CD4-positive, alpha-beta memory T cell (primary cell): ENCODE measurements at regions not wholly inside any gene's neighbourhood (a gene's known extent, or its start where the extent isn't known, plus 50 kb on each side); places are given as distances from the start of the nearest gene placed in this dataset.
A peak's percentile ranks its signal among the peaks of the same experiment; 100 is the strongest.

Experiments used
- CTCF ChIA-PET: fragments of 350-600 bp; sonication (Branson Sonifier 250); formaldehyde crosslinking; loops from one replicate; lab custom pipeline; 2021; ENCODE audit warnings: inconsistent platforms; ENCODE audit not compliant: partially characterized antibody; lab: Charles Lee
- POLR2A ChIA-PET: fragments of 350-600 bp; sonication (Branson Sonifier 250); formaldehyde crosslinking; loops from one replicate; lab custom pipeline; 2021; ENCODE audit not compliant: partially characterized antibody; lab: Charles Lee
- DNase-seq, 5 donors: peaks; one replicate each; pipeline versions ENCODE4 v3.0.0 to v3.0.0-alpha.2; 2020 to 2022; ENCODE audit warnings: mixed read lengths in 1 of 5
- H3K27ac ChIP-seq: one replicate; pipeline ENCODE4 v1.7.0; 2013; ENCODE audit warnings: low read depth, low read length
- H3K27me3 ChIP-seq: 2 replicates; pipeline ENCODE4 v1.7.0; 2013; ENCODE audit warnings: mild to moderate bottlenecking, low read length, moderate library complexity; ENCODE audit not compliant: insufficient read depth
- H3K36me3 ChIP-seq: 2 replicates; pipeline ENCODE4 v1.7.0; 2013; ENCODE audit warnings: mild to moderate bottlenecking, low read length, moderate library complexity; ENCODE audit not compliant: insufficient read depth
- H3K4me1 ChIP-seq: 2 replicates; pipeline ENCODE4 v1.7.0; 2013; ENCODE audit warnings: mild to moderate bottlenecking, low read length, moderate library complexity; ENCODE audit not compliant: insufficient read depth
- H3K4me3 ChIP-seq, 2 donors: one replicate each; pipeline ENCODE4 v1.7.0; 2013; ENCODE audit warnings: low read length in 2 of 2, mild to moderate bottlenecking in 1 of 2
- H3K9me3 ChIP-seq, 2 donors: one replicate each; pipeline ENCODE4 v1.7.0; 2013; ENCODE audit warnings: low read length in 2 of 2, control low read depth in 1 of 2; ENCODE audit not compliant: control insufficient read depth in 1 of 2
- H3K27ac Mint-ChIP-seq, 7 donors: one replicate each; pipeline ENCODE4 v1.8.0; 2020 to 2021; ENCODE audit warnings: mixed read lengths in 7 of 7, mild to moderate bottlenecking in 6 of 7, inconsistent platforms in 3 of 7, moderate library complexity in 3 of 7
- H3K27me3 Mint-ChIP-seq, 2 donors: one replicate each; pipeline ENCODE4 v1.8.0; 2020 to 2021; ENCODE audit warnings: mixed read lengths in 2 of 2
- H3K36me3 Mint-ChIP-seq, 2 donors: one replicate each; pipeline ENCODE4 v1.8.0; 2020 to 2021; ENCODE audit warnings: mixed read lengths in 2 of 2, inconsistent platforms in 1 of 2, mild to moderate bottlenecking in 1 of 2
- H3K4me1 Mint-ChIP-seq, 4 donors: one replicate each; pipeline ENCODE4 v1.8.0; 2020 to 2021; ENCODE audit warnings: mixed read lengths in 4 of 4, mild to moderate bottlenecking in 1 of 4
- H3K4me3 Mint-ChIP-seq, 8 donors: one replicate each; pipeline ENCODE4 v1.8.0; 2020 to 2021; ENCODE audit warnings: mixed read lengths in 8 of 8, mild to moderate bottlenecking in 7 of 8, moderate library complexity in 6 of 8, inconsistent platforms in 3 of 8
- H3K9me3 Mint-ChIP-seq, 8 donors: one replicate each; pipeline ENCODE4 v1.8.0; 2020 to 2021; ENCODE audit warnings: mixed read lengths in 8 of 8, mild to moderate bottlenecking in 5 of 8, inconsistent platforms in 3 of 8, moderate library complexity in 1 of 8
- intact Hi-C: fragments of 100-400 bp; cut with micrococcal nuclease; formaldehyde crosslinking; loops from one replicate; pipeline ENCODE4 v1.15.1; 2023

DNA sequence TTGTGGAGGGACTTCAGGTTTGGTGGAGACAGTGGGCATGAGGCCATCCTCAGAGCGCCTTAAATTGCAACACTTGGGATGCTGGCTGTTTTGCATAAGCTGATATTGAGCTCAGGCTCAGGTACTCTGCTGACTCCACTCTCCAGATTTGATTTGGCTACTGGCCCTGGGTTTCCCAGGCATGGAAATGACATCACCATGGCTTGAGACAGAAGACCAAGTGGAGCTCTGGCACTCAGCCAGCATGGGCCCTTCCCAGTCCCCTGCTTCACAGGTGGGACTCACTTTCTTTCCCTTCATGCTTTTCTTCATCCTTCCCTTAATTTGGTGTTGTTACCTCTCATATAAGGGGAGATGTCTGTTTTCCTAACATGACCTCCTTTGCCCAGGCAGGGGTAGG, 72.0 kb upstream of the IL12B start:
- DNase-seq, result no peak
- Histone ChIP-seq H3K9me3 (no peaks in the 10 kb centered on the region), H3K27ac (no peak overlapping the region), H3K27me3 (no peaks in the 10 kb centered on the region), H3K36me3 (no peaks in the 10 kb centered on the region), H3K4me3 (no peak overlapping the region), H3K4me1 (no peaks in the 10 kb centered on the region)
- peaks cover 0 to 5% of the 10 kb centered on the region in 2 donors for H3K36me3 Mint-ChIP-seq
- intact Hi-C loops, result no loop called here
- no peaks in the 10 kb centered on the region for H3K9me3 Mint-ChIP-seq
- no peak overlapping the region for H3K27ac Mint-ChIP-seq
- peaks cover 0 to 3% (median under 1%) of the 10 kb centered on the region in 4 donors for H3K4me1 Mint-ChIP-seq
- H3K27me3 Mint-ChIP-seq, result no peaks in the 10 kb centered on the region
- H3K4me3 Mint-ChIP-seq, result no peak overlapping the region
- ChIA-PET POLR2A (interaction anchor here (0.6 to 1.1 kb wide), 2 partner anchors 10 to 25 kb away, joined by 3 to 6 read pairs; no protein-coding TSS in a partner anchor), CTCF (interaction anchor here (1.5 to 1.7 kb wide), 2 partner anchors 8 to 10 kb away, joined by 4 to 5 read pairs; no protein-coding TSS in a partner anchor)

DNA sequence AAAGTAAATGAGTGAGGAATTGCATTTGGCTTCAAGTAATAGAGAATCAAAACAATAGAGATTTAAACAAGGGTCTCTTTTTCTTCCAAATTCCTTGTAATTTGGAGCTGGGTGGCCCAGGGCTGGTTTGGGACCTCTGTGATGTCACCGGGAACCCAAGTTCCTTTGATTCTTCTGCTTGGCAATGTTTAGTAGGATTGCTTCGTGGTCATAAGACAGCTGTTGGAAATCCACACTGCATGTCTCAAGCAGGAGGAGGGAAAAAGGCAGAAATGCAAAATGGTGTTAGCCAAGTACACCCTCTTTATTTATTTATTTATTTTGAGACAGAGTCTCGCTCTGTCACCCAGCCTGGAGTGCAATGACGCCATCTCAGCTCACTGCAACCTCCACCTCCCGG, 72.6 kb upstream of the IL12B start:
- Histone ChIP-seq H3K4me1 (no peaks in the 10 kb centered on the region), H3K36me3 (no peaks in the 10 kb centered on the region), H3K9me3 (no peaks in the 10 kb centered on the region), H3K27me3 (no peaks in the 10 kb centered on the region), H3K27ac (no peak overlapping the region), H3K4me3 (no peak overlapping the region)
- Mint-ChIP-seq H3K9me3 (no peaks in the 10 kb centered on the region), H3K27me3 (no peaks in the 10 kb centered on the region), H3K36me3 (peaks cover 0 to 5% of the 10 kb centered on the region in 2 donors), H3K4me1 (peaks cover 0 to 3% (median under 1%) of the 10 kb centered on the region in 4 donors), H3K4me3 (no peak overlapping the region), H3K27ac (no peak overlapping the region)
- POLR2A ChIA-PET, result interaction anchor here (1.1 kb wide), 1 partner anchor 10 kb away, joined by 6 read pairs; no protein-coding TSS in a partner anchor
- DNase-seq, result no peak
- CTCF ChIA-PET, result interaction anchor here (1.5 kb wide), 1 partner anchor 9 kb away, joined by 5 read pairs; no protein-coding TSS in a partner anchor
- intact Hi-C loops, result no loop called here

DNA sequence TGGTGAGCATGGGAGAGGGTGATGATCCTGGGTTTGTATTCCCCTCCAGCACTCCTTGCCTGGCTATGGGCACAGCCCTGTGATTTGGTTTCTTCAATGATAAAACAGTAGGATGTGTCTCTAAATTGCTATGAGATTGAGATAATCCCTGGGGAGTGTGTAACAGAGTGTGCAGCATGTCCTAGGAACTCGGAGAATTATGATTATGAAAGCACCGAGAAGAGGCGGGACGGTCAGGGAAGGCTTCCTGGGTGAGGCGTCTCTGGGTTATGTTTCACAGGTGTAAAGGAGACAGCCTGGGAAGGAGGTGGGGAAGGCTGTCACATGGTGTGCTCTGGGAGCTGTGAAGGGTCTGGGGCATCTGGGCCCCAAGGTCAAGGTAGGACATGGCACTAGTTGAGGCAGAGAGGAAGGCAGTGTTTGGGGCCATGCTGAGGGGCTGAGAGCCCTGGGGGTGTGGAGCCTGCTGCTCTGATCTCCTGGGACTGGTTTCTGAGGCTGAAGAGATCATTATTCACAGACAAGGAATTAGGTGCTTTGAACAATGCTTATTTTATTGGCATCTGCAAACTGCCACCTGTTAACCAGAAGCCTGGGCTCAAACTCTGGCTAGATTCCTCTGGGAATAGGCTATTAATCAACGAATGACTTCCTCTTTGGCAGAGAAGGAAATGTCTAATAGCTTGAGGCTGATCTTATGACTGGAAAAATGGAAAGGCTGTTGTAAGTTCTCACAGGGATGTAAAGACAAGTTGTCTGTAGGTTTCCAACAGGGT, 73.8 kb upstream of the IL12B start:
- no peaks in the 10 kb centered on the region for H3K36me3 ChIP-seq
- intact Hi-C loops, result no loop called here
- Mint-ChIP-seq H3K27ac (peak overlapping the region in 1 of 7 donors; percentile 52), H3K9me3 (no peaks in the 10 kb centered on the region), H3K4me1 (peaks cover 2 to 10% (median 5%) of the 10 kb centered on the region in 4 donors), H3K4me3 (peak overlapping the region in 1 of 8 donors; percentile 6), H3K36me3 (peaks cover 0 to under 1% of the 10 kb centered on the region in 2 donors), H3K27me3 (no peaks in the 10 kb centered on the region)
- no peak overlapping the region for H3K27ac ChIP-seq
- H3K27me3 ChIP-seq, result no peaks in the 10 kb centered on the region
- CTCF ChIA-PET, result no interaction called here
- peaks cover 5% of the 10 kb centered on the region for H3K4me1 ChIP-seq
- H3K4me3 ChIP-seq, result no peak overlapping the region
- no peaks in the 10 kb centered on the region for H3K9me3 ChIP-seq
- no peak for DNase-seq
- POLR2A ChIA-PET, result interaction anchor here (0.6 kb wide), 1 partner anchor 1792 kb away, joined by 3 read pairs; no protein-coding TSS in a partner anchor

DNA sequence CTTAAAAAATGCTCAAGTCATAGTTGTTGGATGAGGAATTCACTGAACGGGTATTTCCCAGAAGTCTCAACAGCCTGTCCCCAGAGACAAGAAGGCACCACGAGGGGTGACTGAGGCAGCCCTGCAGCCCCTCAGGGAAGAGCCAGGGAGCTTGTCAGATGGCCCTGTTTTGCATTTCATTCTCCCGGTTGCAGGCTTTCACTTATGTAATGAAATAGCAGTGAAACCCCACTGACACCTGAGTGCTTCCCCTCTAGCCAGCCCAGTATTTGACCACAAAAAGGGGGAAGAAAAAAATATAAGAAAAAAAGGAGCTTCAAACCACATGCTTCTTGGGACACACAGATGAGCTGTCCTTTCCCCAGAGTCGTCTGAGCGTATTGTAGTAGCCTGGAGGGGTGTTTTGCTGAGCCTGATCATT, 75.3 kb upstream of the IL12B start:
- no peaks in the 10 kb centered on the region for H3K36me3 ChIP-seq
- Mint-ChIP-seq H3K36me3 (no peaks in the 10 kb centered on the region), H3K4me3 (no peak overlapping the region), H3K4me1 (peaks cover 11 to 24% (median 16%) of the 10 kb centered on the region in 4 donors), H3K9me3 (no peaks in the 10 kb centered on the region), H3K27me3 (no peaks in the 10 kb centered on the region), H3K27ac (no peak overlapping the region)
- ChIA-PET POLR2A (no interaction called here), CTCF (no interaction called here)
- H3K27ac ChIP-seq, result no peak overlapping the region
- intact Hi-C loops, result no loop called here
- peaks cover 20% of the 10 kb centered on the region for H3K4me1 ChIP-seq
- H3K4me3 ChIP-seq, result no peak overlapping the region
- H3K27me3 ChIP-seq, result no peaks in the 10 kb centered on the region
- no peaks in the 10 kb centered on the region for H3K9me3 ChIP-seq
- DNase-seq, result no peak

DNA sequence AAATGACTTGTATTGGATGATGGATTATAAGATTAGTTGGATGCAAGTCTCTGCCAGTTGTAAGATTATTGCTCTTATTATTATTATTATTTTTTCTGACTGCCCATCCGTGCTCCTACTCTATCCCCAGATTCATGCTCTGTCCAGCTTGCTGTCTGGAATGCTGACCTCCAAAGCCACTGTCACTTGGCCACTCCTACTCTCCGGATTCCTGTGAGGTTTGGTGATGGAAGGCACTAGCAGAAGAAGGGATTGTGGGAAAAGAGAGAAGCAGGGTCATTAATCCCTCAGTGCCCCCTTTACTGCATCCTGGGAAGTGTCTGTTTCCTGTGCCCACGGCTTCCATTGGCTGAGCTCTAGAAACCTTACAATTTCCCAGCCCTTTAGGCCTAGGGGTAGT, 76.3 kb upstream of the IL12B start:
- ChIA-PET CTCF (interaction anchor here (1.5 kb wide), 1 partner anchor 10 kb away, joined by 3 read pairs; no protein-coding TSS in a partner anchor), POLR2A (no interaction called here)
- no peaks in the 10 kb centered on the region for H3K27me3 Mint-ChIP-seq
- Histone ChIP-seq H3K27ac (no peak overlapping the region), H3K4me3 (no peak overlapping the region), H3K27me3 (no peaks in the 10 kb centered on the region), H3K4me1 (peaks cover 30% of the 10 kb centered on the region), H3K9me3 (no peaks in the 10 kb centered on the region), H3K36me3 (no peaks in the 10 kb centered on the region)
- no peak for DNase-seq
- peaks cover 19 to 34% (median 25%) of the 10 kb centered on the region in 4 donors for H3K4me1 Mint-ChIP-seq
- intact Hi-C loops, result no loop called here
- no peak overlapping the region for H3K27ac Mint-ChIP-seq
- no peak overlapping the region for H3K4me3 Mint-ChIP-seq
- no peaks in the 10 kb centered on the region for H3K36me3 Mint-ChIP-seq
- H3K9me3 Mint-ChIP-seq, result no peaks in the 10 kb centered on the region

DNA sequence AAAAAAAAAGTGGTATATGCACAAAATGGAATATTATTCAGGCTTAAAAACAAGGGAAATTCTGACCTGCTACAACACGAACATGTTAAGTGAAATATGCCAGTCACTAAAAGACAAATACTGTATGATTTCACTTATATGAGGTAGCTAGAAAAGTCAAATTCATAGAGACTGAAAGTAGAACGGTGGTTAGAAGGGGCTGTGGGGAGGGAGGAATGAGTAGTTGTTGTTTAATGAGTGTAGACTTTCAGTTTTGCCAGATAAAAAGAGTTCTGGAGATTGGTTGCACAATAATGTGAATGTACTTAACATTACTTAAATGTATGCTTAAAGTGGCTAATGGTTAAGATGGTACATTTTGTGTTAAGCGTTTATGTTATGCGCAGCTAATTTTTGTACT, 79.5 kb upstream of the IL12B start:
- no peaks in the 10 kb centered on the region for H3K9me3 ChIP-seq
- Mint-ChIP-seq H3K27ac (peak overlapping the region in 6 of 7 donors; percentile 5 to 77 (median 44)), H3K4me3 (peak overlapping the region in 4 of 8 donors; percentile 12 to 17 (median 14)), H3K27me3 (no peaks in the 10 kb centered on the region), H3K4me1 (peaks cover 40 to 58% (median 49%) of the 10 kb centered on the region in 4 donors), H3K36me3 (no peaks in the 10 kb centered on the region), H3K9me3 (no peaks in the 10 kb centered on the region)
- no peak overlapping the region for H3K4me3 ChIP-seq
- no peaks in the 10 kb centered on the region for H3K27me3 ChIP-seq
- DNase-seq, result peak in 1 of 5 donors; percentile 22
- intact Hi-C loops, result loop anchor here (5.0 kb wide), 1 partner anchor 148 kb away; the partner anchor contains the start of gene UBLCP1
- POLR2A ChIA-PET, result no interaction called here
- H3K27ac ChIP-seq, result no peak overlapping the region
- H3K36me3 ChIP-seq, result no peaks in the 10 kb centered on the region
- peaks cover 56% of the 10 kb centered on the region for H3K4me1 ChIP-seq
- CTCF ChIA-PET, result interaction anchor here (0.6 to 1.5 kb wide), 6 partner anchors 8 to 578 kb away, joined by 3 to 4 read pairs (median 3); no protein-coding TSS in a partner anchor

DNA sequence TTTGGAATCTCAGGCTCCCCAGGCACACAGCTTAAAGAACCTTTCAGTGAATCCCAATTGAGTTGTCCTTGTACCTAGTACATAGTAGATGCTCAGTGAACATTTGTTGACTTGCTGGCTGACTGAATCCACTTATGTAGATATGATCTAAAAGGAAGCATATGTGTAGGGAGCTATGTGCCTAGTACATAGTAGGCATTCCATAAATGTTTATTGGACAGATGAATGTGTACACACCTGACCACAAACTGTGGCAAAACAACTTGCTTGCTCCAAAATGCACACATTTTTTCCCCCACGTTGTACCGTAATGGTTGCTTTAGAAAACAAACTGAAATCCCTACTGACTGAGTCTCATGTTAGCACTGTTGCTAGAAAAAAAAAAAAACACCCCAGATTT, 80.2 kb upstream of the IL12B start:
- Mint-ChIP-seq H3K4me3 (peak overlapping the region in 3 of 8 donors; percentile 28 to 45 (median 36)), H3K27me3 (no peaks in the 10 kb centered on the region), H3K27ac (peak overlapping the region; percentile 9 to 95 (median 72)), H3K36me3 (no peaks in the 10 kb centered on the region), H3K4me1 (peaks cover 40 to 62% (median 50%) of the 10 kb centered on the region in 4 donors), H3K9me3 (no peaks in the 10 kb centered on the region)
- H3K9me3 ChIP-seq, result no peaks in the 10 kb centered on the region
- ChIA-PET POLR2A (interaction anchor here (0.9 to 3.2 kb wide), 2 partner anchors 22 to 69 kb away, joined by 3 to 23 read pairs; no protein-coding TSS in a partner anchor), CTCF (interaction anchor here (0.8 to 3.5 kb wide), 4 partner anchors 9 to 577 kb away, joined by 3 to 30 read pairs (median 4); no protein-coding TSS in a partner anchor)
- no peak overlapping the region for H3K4me3 ChIP-seq
- DNase-seq, result no peak
- intact Hi-C loops, result loop anchor here (5.0 kb wide), 1 partner anchor 148 kb away; the partner anchor contains the start of gene UBLCP1
- no peaks in the 10 kb centered on the region for H3K27me3 ChIP-seq
- H3K27ac ChIP-seq, result no peak overlapping the region
- H3K4me1 ChIP-seq, result peaks cover 56% of the 10 kb centered on the region
- no peaks in the 10 kb centered on the region for H3K36me3 ChIP-seq
